ENCODE measurements at regions not wholly inside any gene's neighbourhood (a gene's known extent, or its start where the extent isn't known, plus 50 kb on each side); places are given as distances from the start of the nearest gene placed in this dataset. TPM values are rescaled to one million over a fixed set of nuclear protein-coding genes. Genes with fewer than 3 reads are reported as not detected.

GRCh38 chrX:82816562-82816961 lies 691.5 kb upstream of the POU3F4 start:
- no CpG with 5 or more reads among the region's 2 CpGs for WGBS
- no peak overlapping the region for H4K8ac ChIP-seq (ENCODE audit: low read length)

DNA sequence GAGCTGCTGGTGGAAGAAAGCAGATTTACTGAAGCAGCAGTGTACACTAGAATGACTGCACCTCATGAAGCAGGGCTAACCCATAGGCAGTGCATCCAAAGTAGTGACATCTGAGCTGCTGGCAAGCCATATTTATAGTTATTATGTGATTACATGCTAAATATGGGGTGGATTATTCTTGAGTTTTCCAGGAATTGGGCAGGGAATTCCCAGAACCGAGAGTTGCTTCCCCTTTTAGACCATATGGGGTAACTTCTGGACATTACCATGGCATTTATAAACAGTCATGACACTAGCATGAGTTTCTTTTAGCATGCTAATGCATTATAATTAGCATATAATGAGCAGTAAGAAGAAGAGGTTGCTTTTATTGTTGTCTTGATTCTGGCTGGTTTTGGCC lies 665.8 kb upstream of the POU3F4 start:
- no peak overlapping the region for H3K18ac ChIP-seq (ENCODE audit: low read depth in 1 of 2, low read length in 2 of 2)
- WGBS = no CpG with 5 or more reads among the region's 1 CpG

More at GRCh38 chrX:82816562-82816961, 691.5 kb upstream of the POU3F4 start:
- Histone ChIP-seq H3K4me1 (ENCODE audit: control insufficient read depth, insufficient read depth, low read depth, low read length) (no peaks in the 10 kb centered on the region), H2BK5ac (ENCODE audit: low read depth, low read length, poor library complexity, severe bottlenecking) (no peak overlapping the region), H3K79me1 (replicated peaks; ENCODE audit: low read length, poor library complexity, severe bottlenecking) (no peaks in the 10 kb centered on the region), H3K23ac (ENCODE audit: low read length in 2 of 2) (no peak overlapping the region), H4K91ac (ENCODE audit: low read length) (no peak overlapping the region), H3K27ac (ENCODE audit: low read length, poor library complexity, severe bottlenecking) (no peak overlapping the region), H3K9me3 (ENCODE audit: control insufficient read depth, low read length) (peaks cover 13% of the 10 kb centered on the region), H3K36me3 (ENCODE audit: control insufficient read depth in 1 of 2, insufficient read depth in 2 of 2, low read depth in 1 of 2, low read length in 2 of 2) (no peaks in the 10 kb centered on the region), H2BK15ac (ENCODE audit: low read depth, poor library complexity, severe bottlenecking) (no peak overlapping the region), H3K4me3 (ENCODE audit: insufficient read depth in 1 of 2, low read depth in 1 of 2, low read length in 2 of 2) (no peak overlapping the region), H3K18ac (ENCODE audit: low read depth in 1 of 2, low read length in 2 of 2) (no peak overlapping the region), H2AK5ac (ENCODE audit: low read length, severe bottlenecking) (no peak overlapping the region), H2BK120ac (ENCODE audit: low read depth, low read length) (no peak overlapping the region), H3K9ac (ENCODE audit: low read length) (no peak overlapping the region), H2AFZ (ENCODE audit: low read depth, low read length) (no peak overlapping the region), H3K27me3 (ENCODE audit: control insufficient read depth in 1 of 2, insufficient read depth in 1 of 2, low read length in 2 of 2) (no peaks in the 10 kb centered on the region), H3K4me2 (ENCODE audit: low read length, poor library complexity, severe bottlenecking) (no peak overlapping the region), H2BK12ac (ENCODE audit: low read length in 2 of 2) (no peak overlapping the region), H3K4ac (ENCODE audit: low read depth in 1 of 2, low read length in 2 of 2) (no peak overlapping the region), H3K14ac (ENCODE audit: low read length in 2 of 2) (no peak overlapping the region)
- no peak for DNase-seq

DNA sequence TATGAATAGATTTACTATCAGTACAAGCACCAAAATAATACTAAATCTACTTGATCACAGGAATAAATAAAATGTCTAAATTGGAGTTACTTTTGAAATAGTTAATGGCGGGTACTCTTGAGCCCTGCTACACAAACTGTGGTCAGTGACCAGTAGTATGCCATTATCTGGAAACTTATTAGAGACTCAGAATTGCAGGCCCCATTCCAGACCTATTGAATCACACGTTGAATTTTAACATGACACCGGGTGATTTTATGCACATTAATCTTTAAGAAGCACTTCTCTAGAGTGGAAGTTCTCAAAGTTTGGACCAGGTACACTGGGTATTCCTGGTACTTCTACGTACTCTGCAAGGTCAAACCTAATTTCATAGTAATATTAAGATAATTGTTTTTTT lies 660.0 kb upstream of the POU3F4 start:
- no peak overlapping the region for H3K23ac ChIP-seq (ENCODE audit: low read length in 2 of 2)
- no peaks in the 10 kb centered on the region for H3K79me1 ChIP-seq (replicated peaks; ENCODE audit: low read length, poor library complexity, severe bottlenecking)
- no peak overlapping the region for H2BK15ac ChIP-seq (ENCODE audit: low read depth, poor library complexity, severe bottlenecking)
- no peak overlapping the region for H4K91ac ChIP-seq (ENCODE audit: low read length)
- no peak overlapping the region for H3K18ac ChIP-seq (ENCODE audit: low read depth in 1 of 2, low read length in 2 of 2)
- H3K4me3 ChIP-seq (ENCODE audit: insufficient read depth in 1 of 2, low read depth in 1 of 2, low read length in 2 of 2) = no peak overlapping the region
- H2AFZ ChIP-seq (ENCODE audit: low read depth, low read length) = no peak overlapping the region
- H2BK12ac ChIP-seq (ENCODE audit: low read length in 2 of 2) = no peak overlapping the region
- no peaks in the 10 kb centered on the region for H3K36me3 ChIP-seq (ENCODE audit: control insufficient read depth in 1 of 2, insufficient read depth in 2 of 2, low read depth in 1 of 2, low read length in 2 of 2)
- H2BK120ac ChIP-seq (ENCODE audit: low read depth, low read length) = no peak overlapping the region
- 100% methylated on average over 3 of the region's 4 CpGs for WGBS
- DNase-seq = no peak
- no peak overlapping the region for H3K27ac ChIP-seq (ENCODE audit: low read length, poor library complexity, severe bottlenecking)
- H3K27me3 ChIP-seq (ENCODE audit: control insufficient read depth in 1 of 2, insufficient read depth in 1 of 2, low read length in 2 of 2) = no peaks in the 10 kb centered on the region
- H3K9me3 ChIP-seq (ENCODE audit: control insufficient read depth, low read length) = peaks cover 11% of the 10 kb centered on the region
- no peak overlapping the region for H3K4me2 ChIP-seq (ENCODE audit: low read length, poor library complexity, severe bottlenecking)
- H3K9ac ChIP-seq (ENCODE audit: low read length) = no peak overlapping the region
- H3K14ac ChIP-seq (ENCODE audit: low read length in 2 of 2) = no peak overlapping the region
- no peak overlapping the region for H4K8ac ChIP-seq (ENCODE audit: low read length)
- H3K4me1 ChIP-seq (ENCODE audit: control insufficient read depth, insufficient read depth, low read depth, low read length) = no peaks in the 10 kb centered on the region
- H2AK5ac ChIP-seq (ENCODE audit: low read length, severe bottlenecking) = no peak overlapping the region
- H3K4ac ChIP-seq (ENCODE audit: low read depth in 1 of 2, low read length in 2 of 2) = no peak overlapping the region
- no peak overlapping the region for H2BK5ac ChIP-seq (ENCODE audit: low read depth, low read length, poor library complexity, severe bottlenecking)

More for the DNA sequence above, 665.8 kb upstream of the POU3F4 start:
- Histone ChIP-seq H2BK12ac (ENCODE audit: low read length in 2 of 2) (no peak overlapping the region), H2BK15ac (ENCODE audit: low read depth, poor library complexity, severe bottlenecking) (no peak overlapping the region), H2BK5ac (ENCODE audit: low read depth, low read length, poor library complexity, severe bottlenecking) (no peak overlapping the region), H3K27me3 (ENCODE audit: control insufficient read depth in 1 of 2, insufficient read depth in 1 of 2, low read length in 2 of 2) (no peaks in the 10 kb centered on the region), H2AFZ (ENCODE audit: low read depth, low read length) (no peak overlapping the region), H3K79me1 (replicated peaks; ENCODE audit: low read length, poor library complexity, severe bottlenecking) (no peaks in the 10 kb centered on the region), H3K9ac (ENCODE audit: low read length) (no peak overlapping the region), H3K4me1 (ENCODE audit: control insufficient read depth, insufficient read depth, low read depth, low read length) (no peaks in the 10 kb centered on the region), H3K4me3 (ENCODE audit: insufficient read depth in 1 of 2, low read depth in 1 of 2, low read length in 2 of 2) (no peak overlapping the region), H4K91ac (ENCODE audit: low read length) (no peak overlapping the region), H2BK120ac (ENCODE audit: low read depth, low read length) (no peak overlapping the region), H3K23ac (ENCODE audit: low read length in 2 of 2) (no peak overlapping the region), H3K36me3 (ENCODE audit: control insufficient read depth in 1 of 2, insufficient read depth in 2 of 2, low read depth in 1 of 2, low read length in 2 of 2) (no peaks in the 10 kb centered on the region), H2AK5ac (ENCODE audit: low read length, severe bottlenecking) (no peak overlapping the region), H3K4me2 (ENCODE audit: low read length, poor library complexity, severe bottlenecking) (no peak overlapping the region), H3K4ac (ENCODE audit: low read depth in 1 of 2, low read length in 2 of 2) (no peak overlapping the region), H3K27ac (ENCODE audit: low read length, poor library complexity, severe bottlenecking) (no peak overlapping the region), H3K9me3 (ENCODE audit: control insufficient read depth, low read length) (peaks cover 44% of the 10 kb centered on the region), H3K14ac (ENCODE audit: low read length in 2 of 2) (no peak overlapping the region), H4K8ac (ENCODE audit: low read length) (no peak overlapping the region)
- no peak for DNase-seq

Small RNAs in the stretch of these regions (small RNA-seq; reads per million reads assigned to genes)
- gene RF00394 (ENCODE audit: low read depth) = not detected
